ENCODE measurements at regions not wholly inside any gene's neighbourhood (a gene's known extent, or its start where the extent isn't known, plus 50 kb on each side); places are given as distances from the start of the nearest gene placed in this dataset.

DNA sequence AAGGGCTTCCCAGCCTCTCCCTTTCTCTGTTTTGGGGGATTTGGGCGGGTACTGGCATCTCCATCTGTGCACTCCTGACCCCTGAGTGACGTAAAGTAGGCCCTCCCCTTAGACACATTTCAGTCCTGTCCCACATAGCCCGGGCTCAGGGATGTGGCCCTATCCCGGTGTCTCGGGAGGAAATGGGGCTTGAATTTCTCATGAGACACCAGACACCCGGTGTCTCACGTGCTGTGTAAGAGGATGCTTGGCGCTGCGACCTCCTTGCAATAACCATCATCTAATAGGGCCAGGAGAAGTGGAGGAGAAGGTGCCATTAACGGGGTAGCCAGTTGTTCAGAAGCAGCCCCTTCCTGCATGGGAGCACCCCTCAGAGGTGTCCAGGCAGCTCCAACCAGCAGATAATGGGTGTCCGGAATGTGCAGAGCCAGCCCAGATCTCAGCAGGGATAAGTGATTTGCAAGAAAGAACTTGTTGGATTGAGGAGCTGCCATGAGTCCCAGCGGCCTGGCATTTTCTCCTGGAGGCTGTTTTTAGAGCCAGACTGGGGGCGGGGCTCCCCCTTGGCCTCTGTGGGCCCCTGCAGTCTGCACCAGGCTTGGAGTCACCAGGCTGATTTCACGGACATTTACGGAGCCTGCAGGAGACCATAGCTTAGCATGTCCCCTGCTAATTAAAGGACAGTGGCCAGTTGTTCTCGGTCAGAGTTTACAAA is 372.0 kb downstream of the PREX1 start:
- no peak for TF ChIP-seq EZH2phosphoT487 (IDR thresholded peaks at IDR 0.05; ENCODE audit: borderline replicate concordance)
- TF ChIP-seq, protein P1, sequence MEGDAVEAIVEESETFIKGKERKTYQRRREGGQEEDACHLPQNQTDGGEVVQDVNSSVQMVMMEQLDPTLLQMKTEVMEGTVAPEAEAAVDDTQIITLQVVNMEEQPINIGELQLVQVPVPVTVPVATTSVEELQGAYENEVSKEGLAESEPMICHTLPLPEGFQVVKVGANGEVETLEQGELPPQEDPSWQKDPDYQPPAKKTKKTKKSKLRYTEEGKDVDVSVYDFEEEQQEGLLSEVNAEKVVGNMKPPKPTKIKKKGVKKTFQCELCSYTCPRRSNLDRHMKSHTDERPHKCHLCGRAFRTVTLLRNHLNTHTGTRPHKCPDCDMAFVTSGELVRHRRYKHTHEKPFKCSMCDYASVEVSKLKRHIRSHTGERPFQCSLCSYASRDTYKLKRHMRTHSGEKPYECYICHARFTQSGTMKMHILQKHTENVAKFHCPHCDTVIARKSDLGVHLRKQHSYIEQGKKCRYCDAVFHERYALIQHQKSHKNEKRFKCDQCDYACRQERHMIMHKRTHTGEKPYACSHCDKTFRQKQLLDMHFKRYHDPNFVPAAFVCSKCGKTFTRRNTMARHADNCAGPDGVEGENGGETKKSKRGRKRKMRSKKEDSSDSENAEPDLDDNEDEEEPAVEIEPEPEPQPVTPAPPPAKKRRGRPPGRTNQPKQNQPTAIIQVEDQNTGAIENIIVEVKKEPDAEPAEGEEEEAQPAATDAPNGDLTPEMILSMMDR (conservative IDR thresholded peaks at IDR 0.05; ENCODE audit: low read length), result no peak
- no peaks in the 10 kb centered on the region for H4K20me1 ChIP-seq (ENCODE audit: insufficient read depth, low read length, poor library complexity, severe bottlenecking)

DNA sequence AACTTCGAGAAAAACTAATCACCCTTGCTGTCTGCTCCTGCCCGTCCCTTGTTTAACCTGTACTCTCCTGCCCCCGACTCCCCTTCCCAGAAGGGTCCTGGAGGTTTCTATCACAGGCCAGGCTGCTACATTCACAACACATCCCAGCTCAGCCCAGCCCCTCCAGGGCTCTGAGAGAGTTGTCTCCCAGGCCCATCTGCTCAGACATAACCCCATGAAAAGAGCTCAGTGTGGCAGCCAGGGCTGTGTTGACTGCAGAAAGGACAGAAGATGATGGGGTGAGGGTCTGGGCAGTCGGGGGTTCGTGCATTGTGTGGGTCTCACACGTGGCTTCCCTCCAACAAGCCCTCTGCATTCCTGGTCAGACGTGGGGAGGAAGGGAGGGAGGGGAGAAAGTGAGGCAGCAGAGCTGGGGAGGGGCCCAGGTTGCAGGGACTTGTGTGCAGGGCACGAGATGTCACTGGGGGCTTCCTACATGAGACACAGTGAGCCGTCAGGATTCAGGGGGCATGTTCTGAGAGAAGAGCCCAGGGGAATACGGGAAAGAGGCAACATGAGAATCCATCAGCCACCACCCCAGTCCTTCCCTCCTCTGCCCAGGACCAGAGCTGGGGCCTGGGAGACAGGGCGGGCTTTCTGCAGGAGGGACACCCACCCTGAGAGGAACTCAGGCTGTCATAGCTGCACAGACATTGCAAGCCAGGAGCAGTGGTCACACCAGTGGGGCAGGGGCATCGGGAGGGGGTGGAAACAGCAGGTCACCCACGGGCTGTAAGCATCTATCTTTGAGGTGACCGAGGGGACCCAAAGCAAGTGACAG is 372.9 kb downstream of the PREX1 start:
- Histone ChIP-seq H3K4me3 (ENCODE audit: low read length, poor library complexity, severe bottlenecking) (no peak overlapping the region), H3K9ac (ENCODE audit: low read depth, low read length, poor library complexity, severe bottlenecking) (no peak overlapping the region), H3K9me2 (replicated peaks; ENCODE audit: low read depth, low read length) (no peaks in the 10 kb centered on the region), H3K9me3 (ENCODE audit: insufficient read depth, low read depth, low read length) (no peaks in the 10 kb centered on the region), H3K4me1 (ENCODE audit: insufficient read depth, low read length, poor library complexity, severe bottlenecking) (no peaks in the 10 kb centered on the region), H3F3A (ENCODE audit: low read depth) (no peaks in the 10 kb centered on the region), H3K4me2 (ENCODE audit: low read depth, low read length, poor library complexity, severe bottlenecking) (no peak overlapping the region), H2AFZ (ENCODE audit: low read length) (no peak overlapping the region), H3K79me2 (ENCODE audit: insufficient read depth, low read length) (no peaks in the 10 kb centered on the region), H3K27me3 (ENCODE audit: insufficient read depth, low read length, poor library complexity, severe bottlenecking) (no peaks in the 10 kb centered on the region), H3K36me3 (ENCODE audit: insufficient read depth, low read length) (no peaks in the 10 kb centered on the region), H4K20me1 (ENCODE audit: insufficient read depth, low read length, poor library complexity, severe bottlenecking) (no peaks in the 10 kb centered on the region)
- no peak for TF ChIP-seq EZH2phosphoT487 (IDR thresholded peaks at IDR 0.05; ENCODE audit: borderline replicate concordance)
- TF ChIP-seq, protein P1 (conservative IDR thresholded peaks at IDR 0.05; ENCODE audit: low read length), result no peak

More for the DNA sequence above, 372.0 kb downstream of the PREX1 start:
- Histone ChIP-seq H3K27me3 (ENCODE audit: insufficient read depth, low read length, poor library complexity, severe bottlenecking) (no peaks in the 10 kb centered on the region), H3K4me1 (ENCODE audit: insufficient read depth, low read length, poor library complexity, severe bottlenecking) (no peaks in the 10 kb centered on the region), H3K9me3 (ENCODE audit: insufficient read depth, low read depth, low read length) (no peaks in the 10 kb centered on the region), H2AFZ (ENCODE audit: low read length) (no peak overlapping the region), H3K9ac (ENCODE audit: low read depth, low read length, poor library complexity, severe bottlenecking) (no peak overlapping the region), H3K36me3 (ENCODE audit: insufficient read depth, low read length) (no peaks in the 10 kb centered on the region), H3F3A (ENCODE audit: low read depth) (no peaks in the 10 kb centered on the region), H3K4me2 (ENCODE audit: low read depth, low read length, poor library complexity, severe bottlenecking) (no peak overlapping the region), H3K79me2 (ENCODE audit: insufficient read depth, low read length) (no peaks in the 10 kb centered on the region), H3K9me2 (replicated peaks; ENCODE audit: low read depth, low read length) (no peaks in the 10 kb centered on the region), H3K4me3 (ENCODE audit: low read length, poor library complexity, severe bottlenecking) (no peak overlapping the region)

DNA sequence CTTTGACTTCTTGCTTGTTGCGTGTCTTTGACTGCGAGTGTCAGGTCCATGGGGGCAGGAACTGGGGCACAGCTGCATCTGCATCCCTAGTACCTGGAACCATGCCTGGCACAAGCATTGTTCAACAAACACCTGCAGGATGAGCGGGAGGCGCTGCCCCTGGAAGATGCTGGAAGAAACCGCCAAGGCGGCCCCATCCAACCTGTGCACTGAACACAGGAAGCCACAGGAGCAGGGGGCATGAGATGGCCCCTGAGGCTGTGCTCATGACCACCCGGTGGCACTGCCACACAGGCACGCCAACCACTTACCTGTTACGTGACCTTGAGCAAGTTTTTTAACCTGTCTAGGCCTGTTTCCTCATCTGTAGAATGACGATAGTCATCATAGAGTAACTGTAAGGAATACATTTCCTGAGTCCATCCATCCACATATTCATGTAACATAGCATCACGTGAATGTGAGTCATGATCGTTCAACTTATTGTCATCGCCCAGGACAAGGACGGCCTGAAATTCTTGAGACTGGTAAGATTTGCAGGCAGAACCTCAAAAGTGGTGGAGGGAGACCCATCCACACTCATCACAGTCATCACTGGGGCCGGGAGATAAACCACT is 374.2 kb downstream of the PREX1 start:
- Histone ChIP-seq H3K9ac (ENCODE audit: low read depth, low read length, poor library complexity, severe bottlenecking) (no peak overlapping the region), H3K4me1 (ENCODE audit: insufficient read depth, low read length, poor library complexity, severe bottlenecking) (no peaks in the 10 kb centered on the region), H3K79me2 (ENCODE audit: insufficient read depth, low read length) (no peaks in the 10 kb centered on the region), H3K36me3 (ENCODE audit: insufficient read depth, low read length) (no peaks in the 10 kb centered on the region), H3K4me2 (ENCODE audit: low read depth, low read length, poor library complexity, severe bottlenecking) (no peak overlapping the region), H3K9me2 (replicated peaks; ENCODE audit: low read depth, low read length) (no peaks in the 10 kb centered on the region), H4K20me1 (ENCODE audit: insufficient read depth, low read length, poor library complexity, severe bottlenecking) (no peaks in the 10 kb centered on the region), H3K9me3 (ENCODE audit: insufficient read depth, low read depth, low read length) (no peaks in the 10 kb centered on the region), H3F3A (ENCODE audit: low read depth) (no peaks in the 10 kb centered on the region), H3K4me3 (ENCODE audit: low read length, poor library complexity, severe bottlenecking) (no peak overlapping the region), H2AFZ (ENCODE audit: low read length) (no peak overlapping the region), H3K27me3 (ENCODE audit: insufficient read depth, low read length, poor library complexity, severe bottlenecking) (no peaks in the 10 kb centered on the region)
- TF ChIP-seq, protein P1 (conservative IDR thresholded peaks at IDR 0.05; ENCODE audit: low read length), result no peak
- TF ChIP-seq EZH2phosphoT487 (IDR thresholded peaks at IDR 0.05; ENCODE audit: borderline replicate concordance), result no peak
